ENCODE measurements at regions not wholly inside any gene's neighbourhood (a gene's known extent, or its start where the extent isn't known, plus 50 kb on each side); places are given as distances from the start of the nearest gene placed in this dataset.

- no TSS peak for BruUV-seq (replicated peaks)
- ATAC-seq (no peak), DNase-seq (ENCODE audit: low read depth, low spot score) (no peak), FAIRE-seq (no peak)
- Histone ChIP-seq H3K79me2 (ENCODE audit: control insufficient read depth, insufficient read depth, low read length) (no peaks in the 10 kb centered on the region), H3K27ac (ENCODE audit: control insufficient read depth, insufficient read depth) (no peak overlapping the region), H2AFZ (ENCODE audit: control insufficient read depth, low read depth, low read length) (no peak overlapping the region), H4K20me1 (ENCODE audit: control insufficient read depth, insufficient read depth) (no peaks in the 10 kb centered on the region), H3K9me3 (replicated peaks; ENCODE audit: control insufficient read depth, insufficient read depth, low read length) (no peaks in the 10 kb centered on the region), H3K9ac (ENCODE audit: control insufficient read depth, insufficient read depth, low read length) (no peak overlapping the region), H3K36me3 (ENCODE audit: control insufficient read depth in 2 of 2, insufficient read depth in 2 of 2, low read length in 1 of 2) (no peaks in the 10 kb centered on the region), H3K27me3 (replicated peaks in 1 of 2; ENCODE audit: control insufficient read depth in 2 of 2, insufficient read depth in 2 of 2, low read length in 1 of 2) (no peaks in the 10 kb centered on the region), H3K4me3 (no peak overlapping the region), H3K4me1 (ENCODE audit: control insufficient read depth, insufficient read depth, low read length) (no peaks in the 10 kb centered on the region), H3K4me2 (ENCODE audit: control insufficient read depth, insufficient read depth) (no peak overlapping the region)
- in situ Hi-C loops (cut with MboI) (no loop called here), intact Hi-C loops (cut with micrococcal nuclease; ENCODE audit: unreplicated experiment) (no loop called here)
- TF ChIP-seq CUX1 (IDR thresholded peaks at IDR 0.05; ENCODE audit: insufficient replicate concordance, low read depth, low read length), result no peak
- no peak for TF ChIP-seq MAX (IDR thresholded peaks at IDR 0.05; ENCODE audit: low read depth, low read length)
- TF ChIP-seq USF1 (IDR thresholded peaks at IDR 0.05; ENCODE audit: borderline replicate concordance, extremely low read length, insufficient read depth, low read depth, low read length), result no peak
- TF ChIP-seq SIN3A (IDR thresholded peaks at IDR 0.05; ENCODE audit: low read depth, low read length), result no peak
- no peak for TF ChIP-seq POU2F2 (IDR thresholded peaks at IDR 0.05; ENCODE audit: borderline replicate concordance, low read depth, low read length)
- TF ChIP-seq MYB (IDR thresholded peaks at IDR 0.05; ENCODE audit: borderline replicate concordance, low read depth, low read length), result no peak
- no peak for TF ChIP-seq ZNF24 (IDR thresholded peaks at IDR 0.05)
- no peak for TF ChIP-seq MXI1 (IDR thresholded peaks at IDR 0.05; ENCODE audit: low read depth, low read length)
- TF ChIP-seq PAX8 (IDR thresholded peaks at IDR 0.05), result no peak
- no peak for TF ChIP-seq NFXL1 (IDR thresholded peaks at IDR 0.05; ENCODE audit: borderline replicate concordance)
- 5% methylated on average over 1 of the region's 1 CpG for WGBS (ENCODE audit: insufficient coverage, insufficient replicate concordance, low lambda C conversion rate, missing lambda C conversion rate)
- RAD21 ChIA-PET (ENCODE audit: unreplicated experiment), result no interaction called here
- SMC1A ChIA-PET (ENCODE audit: uncharacterized antibody, unreplicated experiment), result no interaction called here
- CTCF ChIA-PET, result no interaction called here
- POLR2A ChIA-PET, result no interaction called here
Measured at GRCh38 chr20:17042122-17042521, 184.7 kb upstream of the PCSK2 start.
